ENCODE measurements at regions not wholly inside any gene's neighbourhood (a gene's known extent, or its start where the extent isn't known, plus 50 kb on each side); places are given as distances from the start of the nearest gene placed in this dataset.

DNA sequence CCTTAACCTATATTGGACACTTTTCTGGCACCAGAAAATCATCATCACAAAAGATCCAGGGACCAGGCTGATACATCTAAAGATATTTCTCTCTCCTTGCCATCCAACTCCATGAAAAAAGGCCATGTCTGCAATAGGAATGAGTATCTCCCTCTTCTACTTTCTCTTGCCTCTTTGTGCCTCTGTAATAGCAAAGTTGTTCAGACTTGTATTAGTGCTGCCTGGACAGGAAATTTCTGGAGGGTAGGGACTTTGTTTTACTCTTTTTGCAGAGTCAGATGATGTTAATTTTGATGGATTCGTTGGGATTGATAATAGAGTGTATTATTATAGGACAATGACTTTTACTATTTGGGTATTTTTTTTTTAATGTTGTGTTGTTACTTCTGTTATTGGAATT, 376.3 kb downstream of the INHBA start:
- intact Hi-C loops (cut with DNase I), result no loop called here
- H3K9me3 ChIP-seq, result no peaks in the 10 kb centered on the region
- no peak for DNase-seq (ENCODE audit: low spot score)
- H3K4me3 ChIP-seq, result no peak overlapping the region
- 46% methylated on average over 1 of the region's 1 CpG for WGBS
- H3K27me3 ChIP-seq (replicated peaks; ENCODE audit: insufficient read depth), result no peaks in the 10 kb centered on the region
- H3K27ac ChIP-seq, result no peak overlapping the region
- TF ChIP-seq, protein P1, sequence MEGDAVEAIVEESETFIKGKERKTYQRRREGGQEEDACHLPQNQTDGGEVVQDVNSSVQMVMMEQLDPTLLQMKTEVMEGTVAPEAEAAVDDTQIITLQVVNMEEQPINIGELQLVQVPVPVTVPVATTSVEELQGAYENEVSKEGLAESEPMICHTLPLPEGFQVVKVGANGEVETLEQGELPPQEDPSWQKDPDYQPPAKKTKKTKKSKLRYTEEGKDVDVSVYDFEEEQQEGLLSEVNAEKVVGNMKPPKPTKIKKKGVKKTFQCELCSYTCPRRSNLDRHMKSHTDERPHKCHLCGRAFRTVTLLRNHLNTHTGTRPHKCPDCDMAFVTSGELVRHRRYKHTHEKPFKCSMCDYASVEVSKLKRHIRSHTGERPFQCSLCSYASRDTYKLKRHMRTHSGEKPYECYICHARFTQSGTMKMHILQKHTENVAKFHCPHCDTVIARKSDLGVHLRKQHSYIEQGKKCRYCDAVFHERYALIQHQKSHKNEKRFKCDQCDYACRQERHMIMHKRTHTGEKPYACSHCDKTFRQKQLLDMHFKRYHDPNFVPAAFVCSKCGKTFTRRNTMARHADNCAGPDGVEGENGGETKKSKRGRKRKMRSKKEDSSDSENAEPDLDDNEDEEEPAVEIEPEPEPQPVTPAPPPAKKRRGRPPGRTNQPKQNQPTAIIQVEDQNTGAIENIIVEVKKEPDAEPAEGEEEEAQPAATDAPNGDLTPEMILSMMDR (IDR thresholded peaks at IDR 0.05), result no peak
- TF ChIP-seq POLR2A (IDR thresholded peaks at IDR 0.05) (no peak), POLR2AphosphoS5 (IDR thresholded peaks at IDR 0.05) (no peak)
- no peaks in the 10 kb centered on the region for H3K4me1 ChIP-seq (replicated peaks)
- no peaks in the 10 kb centered on the region for H3K36me3 ChIP-seq

DNA sequence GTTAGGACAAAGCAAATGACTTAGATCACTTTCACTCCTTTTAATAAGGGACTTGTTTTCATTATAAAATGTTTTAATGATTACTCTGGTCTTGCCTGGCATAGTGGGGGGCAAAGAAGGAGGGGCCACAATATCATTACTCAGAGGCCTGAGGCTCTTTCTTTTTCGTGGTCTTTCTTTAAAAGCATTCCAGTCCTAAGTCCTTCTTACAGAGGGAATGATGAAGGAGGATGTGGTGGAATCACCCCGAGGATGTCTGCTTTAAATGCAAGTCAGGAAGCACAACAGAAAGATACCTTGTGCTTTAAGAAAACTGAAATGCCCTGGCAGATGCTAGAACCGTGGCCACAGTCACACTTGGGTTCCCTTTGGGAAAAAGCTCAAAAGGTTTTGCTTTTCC, 379.1 kb downstream of the INHBA start:
- intact Hi-C loops (cut with DNase I), result no loop called here
- WGBS, result 58% methylated on average over 3 of the region's 3 CpGs
- no peak overlapping the region for H3K4me3 ChIP-seq

DNA sequence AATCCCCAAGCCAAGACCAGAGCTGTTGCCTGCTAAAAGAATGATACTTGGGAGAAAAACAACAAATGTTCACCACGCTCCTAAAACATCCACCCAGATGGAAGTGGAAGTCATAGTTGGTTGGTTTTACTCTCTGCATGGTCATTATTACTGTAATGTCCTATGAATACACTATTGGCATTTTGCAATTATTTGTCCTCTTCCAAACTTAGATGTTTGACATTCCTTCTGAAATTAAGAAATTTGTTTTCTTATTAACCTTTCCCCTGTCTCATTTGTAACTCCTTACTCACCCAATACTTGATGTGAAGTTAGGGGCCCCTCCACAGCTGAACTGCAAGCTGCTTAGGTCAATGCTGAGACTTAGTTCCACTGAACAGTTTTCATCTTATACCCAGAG, 383.3 kb downstream of the INHBA start:
- DNase-seq (ENCODE audit: low spot score), result no peak
- H3K9me3 ChIP-seq, result no peaks in the 10 kb centered on the region
- 95% methylated on average over 1 of the region's 1 CpG for WGBS
- H3K36me3 ChIP-seq, result no peaks in the 10 kb centered on the region
- no peaks in the 10 kb centered on the region for H3K27me3 ChIP-seq (replicated peaks; ENCODE audit: insufficient read depth)
- no peak for TF ChIP-seq POLR2AphosphoS5 (IDR thresholded peaks at IDR 0.05)
- no peak for TF ChIP-seq POLR2A (IDR thresholded peaks at IDR 0.05)
- TF ChIP-seq, protein P1 (IDR thresholded peaks at IDR 0.05), result no peak
- no peak overlapping the region for H3K4me3 ChIP-seq
- intact Hi-C loops (cut with DNase I), result no loop called here
- H3K4me1 ChIP-seq (replicated peaks), result no peaks in the 10 kb centered on the region
- no peak overlapping the region for H3K27ac ChIP-seq

More for the DNA sequence above, 379.1 kb downstream of the INHBA start:
- Histone ChIP-seq H3K27me3 (replicated peaks; ENCODE audit: insufficient read depth) (no peaks in the 10 kb centered on the region), H3K9me3 (no peaks in the 10 kb centered on the region), H3K36me3 (no peaks in the 10 kb centered on the region), H3K4me1 (replicated peaks) (no peaks in the 10 kb centered on the region), H3K27ac (no peak overlapping the region)
- no peak for TF ChIP-seq POLR2A (IDR thresholded peaks at IDR 0.05)
- TF ChIP-seq, protein P1 (IDR thresholded peaks at IDR 0.05), result no peak
- no peak for TF ChIP-seq POLR2AphosphoS5 (IDR thresholded peaks at IDR 0.05)
- DNase-seq (ENCODE audit: low spot score), result no peak

DNA sequence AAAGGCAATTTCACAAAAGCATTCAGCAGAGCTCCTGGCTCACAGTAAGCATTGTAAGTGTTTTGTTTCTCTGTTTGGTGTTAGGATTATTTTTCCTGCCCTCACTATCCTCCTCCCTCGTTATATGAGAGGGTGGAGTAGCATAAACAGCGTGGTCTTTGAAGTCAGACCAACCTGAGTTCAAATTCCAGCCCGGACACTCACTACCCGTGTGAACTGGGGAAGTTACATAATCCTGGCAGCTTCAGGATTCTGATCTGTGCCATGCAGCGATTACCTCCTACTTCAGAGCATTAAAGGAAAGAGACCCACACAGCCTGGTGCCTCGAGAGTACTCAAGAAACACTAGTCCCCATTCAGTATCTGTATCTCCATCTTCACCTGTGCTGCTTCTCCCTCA, 386.5 kb downstream of the INHBA start:
- no peak for DNase-seq (ENCODE audit: low spot score)
- 50% methylated on average over 6 of the region's 6 CpGs for WGBS
- no peaks in the 10 kb centered on the region for H3K4me1 ChIP-seq (replicated peaks)
- H3K27ac ChIP-seq, result no peak overlapping the region
- H3K27me3 ChIP-seq (replicated peaks; ENCODE audit: insufficient read depth), result no peaks in the 10 kb centered on the region
- no peaks in the 10 kb centered on the region for H3K9me3 ChIP-seq
- no peak for TF ChIP-seq POLR2AphosphoS5 (IDR thresholded peaks at IDR 0.05)
- TF ChIP-seq POLR2A (IDR thresholded peaks at IDR 0.05), result no peak
- TF ChIP-seq, protein P1 (IDR thresholded peaks at IDR 0.05), result no peak
- intact Hi-C loops (cut with DNase I), result no loop called here
- no peaks in the 10 kb centered on the region for H3K36me3 ChIP-seq
- H3K4me3 ChIP-seq, result no peak overlapping the region

DNA sequence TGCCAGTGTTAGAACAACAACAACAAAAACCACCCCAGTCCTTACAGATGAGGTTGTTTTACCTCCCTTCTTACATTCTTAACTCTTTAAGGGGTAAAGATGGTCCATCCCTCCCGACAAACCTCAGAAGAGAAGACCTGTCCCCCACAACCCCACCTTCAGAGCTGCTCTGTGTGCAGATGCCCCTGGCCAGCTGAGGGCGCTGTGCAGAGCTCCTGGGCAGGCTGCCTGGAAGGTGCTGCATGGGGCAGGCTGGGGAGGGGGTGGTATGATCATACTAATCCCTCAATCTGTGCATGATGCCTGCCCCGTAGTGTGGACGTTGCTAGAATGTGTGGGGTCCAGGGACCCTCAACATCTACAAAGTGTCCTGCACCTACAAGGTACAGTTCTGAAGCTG, 387.1 kb downstream of the INHBA start:
- intact Hi-C loops (cut with DNase I), result no loop called here

More for the DNA sequence above, 387.1 kb downstream of the INHBA start:
- 70% methylated on average over 4 of the region's 4 CpGs for WGBS
- no peak overlapping the region for H3K27ac ChIP-seq
- no peak for DNase-seq (ENCODE audit: low spot score)
- TF ChIP-seq, protein P1 (IDR thresholded peaks at IDR 0.05), result no peak
- TF ChIP-seq POLR2AphosphoS5 (IDR thresholded peaks at IDR 0.05), result no peak
- no peak for TF ChIP-seq POLR2A (IDR thresholded peaks at IDR 0.05)
- no peaks in the 10 kb centered on the region for H3K36me3 ChIP-seq
- no peaks in the 10 kb centered on the region for H3K27me3 ChIP-seq (replicated peaks; ENCODE audit: insufficient read depth)
- no peaks in the 10 kb centered on the region for H3K4me1 ChIP-seq (replicated peaks)
- H3K4me3 ChIP-seq, result no peak overlapping the region
- H3K9me3 ChIP-seq, result no peaks in the 10 kb centered on the region
